ENCODE measurements at regions not wholly inside any gene's neighbourhood (a gene's known extent, or its start where the extent isn't known, plus 50 kb on each side); places are given as distances from the start of the nearest gene placed in this dataset.

- TF ChIP-seq REST (IDR thresholded peaks at IDR 0.05), result no peak
- no peak for TF ChIP-seq EGR1 (IDR thresholded peaks at IDR 0.05; ENCODE audit: low read depth in 2 of 2)
- no peak for TF ChIP-seq ATF3 (IDR thresholded peaks at IDR 0.05)
- no peak for TF ChIP-seq FOXA1 (IDR thresholded peaks at IDR 0.05)
- TF ChIP-seq RAD21 (IDR thresholded peaks at IDR 0.05), result no peak
- TF ChIP-seq MAX (IDR thresholded peaks at IDR 0.05), result no peak
- no peak for TF ChIP-seq CTCF (IDR thresholded peaks at IDR 0.05; ENCODE audit: low read depth, low read length, missing input control)
- no peak for TF ChIP-seq YY1 (IDR thresholded peaks at IDR 0.05)
- no peak for TF ChIP-seq ZBTB33 (IDR thresholded peaks at IDR 0.05)
- no peak for TF ChIP-seq TAF1 (conservative IDR thresholded peaks at IDR 0.05)
These were observed 78.9 kb upstream of the ANKRD10 start for GRCh38 chr13:110993788-110994187.

Data from liver (tissue), 3 donors.